GM18858 (cell line): ENCODE measurements at regions not wholly inside any gene's neighbourhood (a gene's known extent, or its start where the extent isn't known, plus 50 kb on each side); places are given as distances from the start of the nearest gene placed in this dataset.
"Not testable (repeated sequence)": the region's sequence is repeated elsewhere in the genome, so short reads cannot be mapped to it uniquely, and the experiment has no call there.

Experiments used
- ATAC-seq: cut with Tn5 transposase; IDR thresholded peaks from one replicate; pipeline ENCODE4 v1.9.1; 2021; ENCODE audit not compliant: unreplicated experiment

DNA sequence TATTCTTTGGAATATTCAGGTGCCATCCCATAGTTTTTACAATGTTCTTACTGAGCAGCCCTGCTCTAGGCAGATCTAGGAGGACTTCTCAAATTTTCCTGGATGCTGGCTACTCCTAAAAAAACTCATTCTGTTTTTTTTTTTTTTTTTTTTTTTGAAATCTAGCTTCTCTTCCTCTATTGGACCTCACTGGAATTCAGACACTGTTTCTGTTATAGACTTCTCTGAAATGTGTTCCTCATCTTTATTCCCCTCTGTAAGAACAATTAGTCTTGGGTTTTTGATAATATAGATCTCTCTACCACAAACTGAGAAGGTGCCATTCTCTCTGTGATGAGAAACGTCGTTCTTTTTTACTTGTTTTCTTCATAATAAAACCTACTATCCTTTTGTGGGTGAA, 115.3 kb upstream of the CCND2 start:
- ATAC-seq, result no peak

GRCh38 chr12:4157122-4157521, 116.4 kb upstream of the CCND2 start:
- no peak for ATAC-seq

DNA sequence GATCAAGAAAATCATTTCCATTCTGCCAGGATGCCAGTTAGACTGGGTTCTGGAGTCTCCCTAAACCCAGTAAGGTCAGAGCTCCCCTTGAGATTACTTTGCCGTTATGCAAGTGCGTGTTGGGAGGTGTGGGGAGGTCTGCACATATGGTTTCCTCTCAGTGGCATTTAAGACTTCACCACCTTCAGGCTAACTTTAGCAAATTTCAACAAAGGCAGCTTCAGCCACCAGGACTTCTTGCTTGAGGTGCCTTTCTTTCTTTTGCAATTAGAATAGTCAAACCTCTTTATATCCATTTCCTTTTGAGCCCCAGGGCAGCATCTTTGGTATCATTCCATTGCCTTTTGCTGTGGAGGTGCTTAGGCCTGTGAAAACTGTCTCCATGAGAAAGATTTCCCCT, 117.2 kb upstream of the CCND2 start:
- ATAC-seq, result no peak

DNA sequence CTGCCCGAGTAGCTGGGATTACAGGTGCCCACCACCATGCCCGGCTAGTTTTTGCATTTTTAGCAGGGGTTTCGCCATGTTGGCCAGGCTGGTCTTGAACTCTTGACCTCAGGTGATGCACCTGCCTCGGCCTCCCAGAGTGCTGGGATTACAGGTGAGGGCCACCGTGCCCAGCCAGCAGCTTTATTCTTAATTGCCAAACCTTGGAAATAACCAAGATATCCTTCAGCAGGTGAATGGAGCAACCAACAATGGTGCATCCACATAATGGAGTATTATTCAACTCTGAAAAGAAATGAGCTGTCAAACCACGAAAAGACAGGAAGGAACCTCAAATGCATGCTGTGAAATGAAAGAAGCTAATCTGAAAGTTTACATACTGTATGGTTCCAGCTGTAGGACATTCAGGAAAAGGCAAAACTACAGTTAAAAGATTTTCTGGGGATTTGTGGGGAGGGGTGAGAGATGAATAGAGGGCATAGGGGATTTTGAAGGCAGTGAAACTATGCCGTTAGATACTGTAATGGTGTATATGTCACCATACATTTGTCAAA, 118.8 kb upstream of the CCND2 start:
- ATAC-seq, result no peak

GRCh38 chr12:4153343-4153892, 120.1 kb upstream of the CCND2 start:
- ATAC-seq, result peak; percentile 50

- ATAC-seq, result no peak
Measured at GRCh38 chr12:4152145-4152795, 121.3 kb upstream of the CCND2 start.

DNA sequence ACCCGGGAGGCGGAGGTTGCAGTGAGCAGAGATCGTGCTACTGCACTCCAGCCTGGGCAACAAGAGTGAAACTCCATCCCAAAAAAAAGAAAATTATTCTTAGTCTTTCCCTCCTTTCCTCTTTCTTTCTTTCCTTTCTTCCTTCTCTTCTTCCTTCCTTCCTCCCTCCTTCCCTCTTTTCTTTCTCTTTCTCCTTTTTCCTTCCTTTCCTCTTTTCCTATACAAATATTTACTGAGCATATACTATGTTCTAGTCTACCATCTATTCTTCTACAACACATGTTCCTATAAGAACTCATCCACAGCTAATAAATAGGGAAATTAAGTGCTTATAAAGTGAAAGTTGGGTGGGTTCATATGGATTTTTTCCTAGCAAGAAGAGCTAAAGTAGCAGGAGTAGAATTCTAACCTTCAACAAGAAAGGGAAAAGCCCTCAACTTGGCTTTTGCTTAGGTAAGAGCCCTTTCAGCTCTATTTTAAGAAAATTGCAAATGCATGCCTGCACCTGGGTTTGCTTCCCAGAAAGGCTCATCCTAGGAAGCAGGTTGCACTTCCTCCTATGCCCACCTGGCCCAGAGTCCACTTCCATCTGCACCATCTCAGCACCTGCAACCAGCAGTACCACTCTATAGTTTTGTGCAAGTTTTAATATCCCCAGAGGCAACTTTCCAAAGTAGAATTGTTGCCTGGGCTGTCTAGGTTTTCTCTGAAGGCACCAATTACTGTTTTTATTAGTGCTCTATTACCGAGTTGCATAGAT, 122.0 kb upstream of the CCND2 start:
- ATAC-seq, result no peak

- ATAC-seq, result not testable (repeated sequence)
Measured at GRCh38 chr12:4150355-4150754, 123.2 kb upstream of the CCND2 start.

- peak; percentile 45 for ATAC-seq
Measured at GRCh38 chr12:4148418-4149056, 125.0 kb upstream of the CCND2 start.

DNA sequence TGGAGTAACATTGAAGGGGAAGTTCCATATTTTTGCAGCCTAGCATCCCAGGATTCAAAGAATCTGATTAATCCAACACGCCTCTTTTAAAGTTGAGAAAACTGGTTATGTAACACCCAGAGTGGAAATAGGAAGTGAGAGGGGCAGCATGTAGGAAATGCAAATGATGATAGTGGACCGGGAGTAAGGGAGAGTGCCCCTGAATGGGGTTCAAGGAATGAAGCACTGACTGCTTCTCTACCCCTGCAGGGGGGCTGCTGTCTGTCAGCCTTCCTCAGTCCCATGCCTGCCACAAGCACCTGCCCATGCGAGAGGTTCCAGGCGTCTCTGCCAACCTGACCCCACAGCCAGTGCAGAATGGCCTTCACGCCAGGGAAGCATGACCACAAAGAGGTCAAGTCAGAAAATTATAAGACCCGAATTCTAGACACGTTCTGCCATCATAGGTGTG, 126.5 kb upstream of the CCND2 start:
- ATAC-seq, result no peak

DNA sequence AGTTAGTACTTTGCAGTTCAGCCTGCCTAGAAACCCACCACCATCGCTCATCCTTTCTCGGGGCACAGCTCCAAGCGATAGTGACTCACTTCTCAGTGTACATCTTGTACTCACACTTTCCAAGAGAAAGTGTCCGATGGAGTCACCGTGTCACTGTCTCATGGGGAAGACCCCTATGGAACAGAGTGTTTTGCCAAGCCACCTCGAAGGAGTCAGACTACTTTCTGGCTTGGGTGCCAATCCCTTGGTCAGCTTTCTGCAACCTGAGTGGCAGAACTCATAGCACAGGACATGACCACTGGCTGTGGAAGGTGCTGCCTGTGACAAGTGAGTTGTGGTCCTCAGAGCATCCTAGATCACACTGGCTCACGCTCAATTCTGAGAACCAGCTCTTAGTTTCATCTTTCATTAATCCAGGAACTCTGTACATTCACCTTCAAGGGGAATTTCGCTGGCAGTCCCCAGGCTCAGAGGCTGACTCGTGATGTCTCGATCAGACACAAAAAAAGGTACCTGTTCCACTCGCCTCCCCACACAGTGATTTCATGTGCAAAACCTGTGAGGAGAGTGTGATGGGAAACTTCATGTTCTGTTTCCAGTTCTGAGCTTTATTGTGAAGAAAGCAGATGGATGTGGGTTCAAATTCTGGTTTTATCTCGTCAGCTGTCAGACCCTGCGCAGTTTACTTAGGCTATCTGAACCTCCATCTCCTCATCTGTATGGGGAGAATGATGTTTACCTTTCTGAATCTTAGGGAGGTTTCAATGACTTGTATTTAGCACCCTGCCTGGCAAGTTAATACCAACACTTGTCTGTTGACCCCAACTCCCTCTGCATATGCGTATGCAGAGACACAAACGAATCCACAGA, 127.3 kb upstream of the CCND2 start:
- no peak for ATAC-seq

DNA sequence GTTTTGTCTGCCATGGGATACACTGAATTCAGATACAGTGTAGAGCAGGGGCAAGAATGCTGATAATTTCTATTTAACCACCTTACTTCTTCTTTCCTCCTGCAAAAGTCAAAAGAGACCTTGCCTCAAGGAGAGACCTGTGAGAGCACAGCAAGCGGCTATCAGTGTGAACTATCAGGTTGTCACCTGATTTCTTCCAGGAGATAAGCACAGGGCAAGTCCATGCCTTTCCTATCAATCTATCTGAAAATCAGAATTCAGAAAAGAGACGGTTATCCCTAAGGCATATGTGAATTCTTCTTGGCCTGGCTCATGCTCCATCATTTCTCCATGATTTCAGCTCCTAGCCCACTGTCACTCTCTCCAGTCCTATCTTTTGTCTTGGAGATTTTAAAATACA, 128.9 kb upstream of the CCND2 start:
- no peak for ATAC-seq

DNA sequence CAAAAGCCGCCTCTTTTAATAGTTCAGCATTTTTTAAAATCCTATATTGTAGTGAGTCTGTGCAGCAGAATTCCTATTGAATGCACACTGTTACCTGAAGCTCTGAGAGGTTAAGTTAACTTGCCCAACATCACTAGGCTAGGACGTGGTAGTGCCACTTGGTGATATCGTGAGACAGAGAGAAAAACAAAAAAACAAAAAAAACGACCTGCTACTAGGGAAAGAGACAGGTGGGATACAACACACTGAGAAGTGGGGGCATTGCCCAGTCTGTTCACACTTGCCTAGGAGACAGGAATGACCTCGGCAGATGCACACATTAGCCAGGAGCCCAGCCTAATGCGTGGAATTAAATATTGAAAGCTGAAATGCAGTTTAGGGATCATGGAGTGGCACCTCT, 129.7 kb upstream of the CCND2 start:
- ATAC-seq, result no peak

GRCh38 chr12:4141348-4142270, 132.0 kb upstream of the CCND2 start:
- ATAC-seq, result no peak

DNA sequence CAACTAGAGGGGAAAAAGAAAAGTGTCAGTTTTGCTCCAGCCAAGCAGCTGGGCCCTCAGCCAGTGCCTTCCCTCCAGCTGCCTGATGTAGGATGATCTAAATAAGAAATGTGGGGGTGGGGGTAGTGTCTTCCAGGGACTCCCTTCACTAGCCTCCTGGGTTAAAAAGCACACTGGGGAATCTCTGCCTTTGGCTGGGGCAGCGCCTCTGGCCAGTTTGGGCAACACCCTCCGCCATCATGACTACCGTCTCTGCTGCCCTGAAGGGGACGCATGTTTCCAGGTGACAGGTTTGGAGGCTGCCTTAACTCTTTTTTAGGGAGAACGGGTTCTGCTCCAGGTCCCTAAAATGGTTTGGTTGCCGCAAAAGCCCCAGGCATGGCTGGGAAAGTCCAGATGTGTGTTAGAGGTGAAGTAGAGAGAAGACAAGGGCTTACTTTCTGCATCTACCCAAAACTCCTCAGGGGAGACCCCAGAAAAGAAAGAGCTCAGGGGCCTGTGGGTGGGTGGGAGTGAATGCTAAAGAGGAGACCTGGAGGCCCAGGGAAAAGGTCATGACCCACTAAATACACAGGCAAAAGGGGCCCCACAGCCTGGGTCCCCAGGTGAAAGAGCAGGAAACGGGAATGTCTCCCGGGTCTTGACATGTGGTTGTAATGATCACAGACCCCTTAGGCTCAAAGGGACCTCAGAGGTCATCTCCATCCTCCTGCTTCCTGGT, 132.8 kb upstream of the CCND2 start:
- ATAC-seq, result no peak

GRCh38 chr12:4139191-4139590, 134.4 kb upstream of the CCND2 start:
- ATAC-seq, result no peak

- ATAC-seq, result not testable (repeated sequence)
Measured at GRCh38 chr12:4138532-4138931, 135.0 kb upstream of the CCND2 start.

DNA sequence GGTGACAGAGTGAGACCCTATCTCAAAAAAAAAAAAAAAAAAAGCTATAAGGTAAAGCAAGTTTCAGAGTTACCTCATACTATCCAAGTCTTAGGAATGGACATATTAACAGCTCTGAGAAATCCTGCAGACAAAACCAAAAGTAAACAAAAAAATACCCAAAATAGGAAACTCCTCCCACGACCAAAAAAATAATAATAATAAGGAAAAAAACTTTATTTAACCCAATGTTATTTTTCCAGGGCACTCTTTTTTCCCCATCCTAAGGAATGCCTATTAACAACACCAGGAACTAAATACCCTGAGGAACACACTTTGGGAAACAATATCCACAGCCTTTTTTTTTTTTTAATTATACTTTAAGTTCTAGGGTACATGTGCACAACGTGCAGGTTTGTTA, 135.5 kb upstream of the CCND2 start:
- no peak for ATAC-seq

- no peak for ATAC-seq
Measured at GRCh38 chr12:4137441-4137840, 136.1 kb upstream of the CCND2 start.
